ENCODE measurements at regions not wholly inside any gene's neighbourhood (a gene's known extent, or its start where the extent isn't known, plus 50 kb on each side); places are given as distances from the start of the nearest gene placed in this dataset.

GRCh38 chr1:73862355-73862754 lies 335.6 kb downstream of the LRRIQ3 start (continued):
- TF ChIP-seq CTCF (conservative IDR thresholded peaks at IDR 0.05; ENCODE audit: low read depth in 2 of 2) (no peak), STAT1 (IDR thresholded peaks at IDR 0.05; ENCODE audit: unreplicated experiment) (no peak), ETS1 (IDR thresholded peaks at IDR 0.05) (no peak)

GRCh38 chr1:73860421-73860950 lies 337.5 kb downstream of the LRRIQ3 start:
- Histone ChIP-seq H3K27ac (ENCODE audit: low read depth) (no peak overlapping the region), H3K79me2 (replicated peaks; ENCODE audit: insufficient read depth) (no peaks in the 10 kb centered on the region), H3K4me2 (no peak overlapping the region), H3K9me2 (ENCODE audit: insufficient read depth) (no peaks in the 10 kb centered on the region), H3K4me3 (no peak overlapping the region), H3F3A (replicated peaks; ENCODE audit: low read depth) (no peaks in the 10 kb centered on the region), H2AFZ (no peak overlapping the region), H3K27me3 (ENCODE audit: insufficient read depth) (no peaks in the 10 kb centered on the region), H3K4me1 (ENCODE audit: insufficient read depth) (no peaks in the 10 kb centered on the region), H4K20me1 (replicated peaks; ENCODE audit: insufficient read depth) (no peaks in the 10 kb centered on the region), H3K36me3 (ENCODE audit: insufficient read depth) (no peaks in the 10 kb centered on the region)
- ATAC-seq (no peak), DNase-seq (ENCODE audit: low spot score) (no peak)
- Mint-ChIP-seq H3K9me3 (no peaks in the 10 kb centered on the region), H3K4me1 (no peaks in the 10 kb centered on the region), H3K36me3 (ENCODE audit: low read depth) (no peaks in the 10 kb centered on the region), H3K4me3 (no peak overlapping the region), H3K27me3 (ENCODE audit: insufficient read depth, low read depth, poor library complexity) (peaks cover 1% of the 10 kb centered on the region), H3K27ac (no peak overlapping the region)
- TF ChIP-seq CREB1 (CRISPR knock-in tag; IDR thresholded peaks at IDR 0.05; ENCODE audit: low read depth) (no peak), STAT1 (IDR thresholded peaks at IDR 0.05; ENCODE audit: unreplicated experiment) (no peak), JUNB (IDR thresholded peaks at IDR 0.05; ENCODE audit: unreplicated experiment) (no peak), REST (IDR thresholded peaks at IDR 0.05; ENCODE audit: unreplicated experiment) (no peak), EZH2phosphoT487 (IDR thresholded peaks at IDR 0.05; ENCODE audit: unreplicated experiment) (no peak), ZNF331 (CRISPR knock-in tag; IDR thresholded peaks at IDR 0.05; ENCODE audit: low read depth) (no peak), ETS1 (IDR thresholded peaks at IDR 0.05) (no peak)

Measured in GM23338 (cell line).